ENCODE measurements at regions not wholly inside any gene's neighbourhood (a gene's known extent, or its start where the extent isn't known, plus 50 kb on each side); places are given as distances from the start of the nearest gene placed in this dataset.

GRCh38 chr11:23519194-23519593 is 658.9 kb upstream of the CCDC179 start:
- TF ChIP-seq CTCF (IDR thresholded peaks at IDR 0.05; ENCODE audit: low read depth, low read length, poor library complexity, severe bottlenecking) (no peak), EZH2phosphoT487 (IDR thresholded peaks at IDR 0.05; ENCODE audit: borderline replicate concordance, low read length) (no peak)

All from DOHH2 (cell line).